HG03060 (cell line): ENCODE measurements at regions not wholly inside any gene's neighbourhood (a gene's known extent, or its start where the extent isn't known, plus 50 kb on each side); places are given as distances from the start of the nearest gene placed in this dataset.

ENCODE experiments used
- ATAC-seq: cut with Tn5 transposase; IDR thresholded peaks from one replicate; pipeline ENCODE4 v1.9.1; 2021; ENCODE audit warnings: low read depth, moderate number of reproducible peaks; ENCODE audit not compliant: unreplicated experiment

DNA sequence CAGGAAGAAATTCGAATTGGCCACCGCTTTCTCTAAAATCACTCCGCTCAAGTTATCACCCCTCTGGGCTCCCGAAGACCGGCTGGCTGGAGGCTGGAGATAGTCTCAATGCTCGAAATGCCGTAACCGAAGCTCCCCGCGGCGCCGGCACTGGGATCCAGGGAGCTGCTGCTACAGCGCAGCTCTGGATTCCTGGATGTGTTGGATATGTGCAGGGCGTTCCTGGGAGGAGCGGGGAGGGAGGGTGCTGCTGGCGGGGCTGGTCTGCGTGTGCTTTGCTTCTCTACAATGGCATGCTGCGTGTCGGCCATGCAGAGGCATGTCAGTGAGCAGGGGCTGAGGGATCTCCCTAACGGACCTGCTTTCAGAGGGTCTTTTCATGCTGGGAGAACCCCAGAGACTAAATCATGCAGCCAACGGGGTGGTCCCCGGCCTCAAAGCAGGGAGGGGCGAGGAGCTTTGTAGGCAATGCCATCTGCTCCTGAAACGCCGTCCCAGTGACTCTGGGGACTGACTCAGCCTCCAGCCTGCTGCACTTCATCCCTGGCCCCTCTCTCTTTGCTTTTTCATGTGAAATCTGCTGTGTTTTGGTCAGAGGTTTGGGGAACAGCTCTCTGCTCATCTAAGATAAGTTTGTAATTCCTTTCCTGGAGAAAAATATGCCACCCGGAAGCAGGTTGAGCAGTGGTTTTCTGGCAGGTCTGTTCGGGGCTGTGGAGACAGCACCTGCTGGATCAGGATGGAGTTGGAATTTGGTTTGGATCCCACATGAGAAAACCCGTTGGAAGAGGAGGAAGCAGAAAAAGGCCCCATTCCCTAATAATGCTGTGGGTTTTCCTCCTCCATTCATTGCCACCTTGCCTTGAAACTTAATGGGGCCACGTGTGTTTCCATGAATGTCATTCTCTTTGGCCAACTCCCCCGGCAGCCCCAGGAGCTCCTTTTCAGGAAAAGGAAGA, 311.4 kb downstream of the SEC14L1 start:
- no peak for ATAC-seq

DNA sequence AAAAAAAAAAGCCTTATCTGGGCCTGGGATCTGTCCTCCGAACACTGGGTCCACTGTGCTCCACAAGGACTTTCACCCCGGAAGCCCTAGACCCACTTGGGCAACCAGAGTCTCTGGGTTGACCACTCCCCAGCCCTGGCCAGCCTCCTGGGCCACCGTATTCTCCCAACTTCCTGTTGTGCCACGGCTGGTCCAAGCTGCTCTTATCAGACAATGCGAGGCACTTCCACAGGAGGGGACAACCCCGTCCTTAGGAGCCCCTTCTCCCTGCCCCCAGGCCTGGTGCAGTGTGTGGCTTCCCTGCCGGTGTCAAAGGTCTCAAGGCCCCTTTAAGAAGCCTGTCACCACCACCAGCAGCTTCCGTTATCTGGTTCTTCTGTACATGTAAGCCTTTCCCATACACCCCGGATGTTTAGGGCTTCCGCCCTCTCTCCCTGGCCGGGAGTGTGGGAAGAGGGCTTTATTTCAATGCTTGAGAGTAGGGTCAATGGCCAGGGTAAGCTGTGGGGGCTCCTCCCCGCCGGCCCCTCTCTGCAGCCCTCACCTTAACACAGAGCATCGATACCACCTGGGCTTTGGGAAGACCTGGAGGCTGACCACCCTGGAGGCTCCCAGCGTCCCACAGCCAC, 313.0 kb downstream of the SEC14L1 start:
- no peak for ATAC-seq

DNA sequence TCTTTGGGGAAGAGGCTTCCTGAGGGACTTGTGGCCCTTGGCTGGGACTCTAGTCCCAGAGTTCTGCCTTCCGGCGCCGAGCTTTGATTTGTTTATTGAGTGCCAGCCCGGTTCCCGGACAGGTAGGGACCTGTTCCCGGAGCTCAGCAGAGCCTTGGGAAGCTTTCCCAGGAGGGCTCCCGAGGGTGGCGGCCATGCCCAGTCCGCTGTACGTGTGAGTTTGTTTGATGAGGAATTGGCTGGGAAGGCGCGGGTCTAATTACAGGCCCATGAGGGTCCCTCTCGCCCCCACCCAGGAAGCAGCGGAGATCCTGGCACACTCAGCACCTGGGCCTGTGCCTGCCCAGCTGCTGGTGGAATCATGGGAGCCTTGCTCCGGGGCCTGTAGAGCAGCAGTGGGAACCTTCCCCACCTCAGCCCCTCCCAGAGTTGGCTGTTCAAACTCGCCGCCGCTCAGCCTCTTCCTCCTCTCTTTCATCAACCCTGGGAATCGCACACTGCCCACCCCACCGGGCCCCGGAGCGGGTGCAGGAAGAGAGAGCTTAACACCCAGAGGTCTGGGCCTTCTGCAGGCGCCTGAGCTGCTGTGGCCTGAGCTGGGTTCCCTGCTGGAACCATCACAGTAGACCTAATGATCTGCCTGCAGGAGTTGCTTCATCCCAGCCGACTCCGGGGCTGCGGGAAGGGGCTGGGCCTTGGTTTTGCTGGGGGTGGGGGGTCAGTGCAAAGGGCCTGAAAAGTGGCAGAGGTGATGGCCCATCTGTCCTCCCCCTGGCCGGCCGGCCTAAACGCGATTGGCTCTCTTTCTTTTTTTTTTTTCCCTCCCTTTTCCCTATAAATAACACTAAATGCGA, 313.7 kb downstream of the SEC14L1 start:
- no peak for ATAC-seq

DNA sequence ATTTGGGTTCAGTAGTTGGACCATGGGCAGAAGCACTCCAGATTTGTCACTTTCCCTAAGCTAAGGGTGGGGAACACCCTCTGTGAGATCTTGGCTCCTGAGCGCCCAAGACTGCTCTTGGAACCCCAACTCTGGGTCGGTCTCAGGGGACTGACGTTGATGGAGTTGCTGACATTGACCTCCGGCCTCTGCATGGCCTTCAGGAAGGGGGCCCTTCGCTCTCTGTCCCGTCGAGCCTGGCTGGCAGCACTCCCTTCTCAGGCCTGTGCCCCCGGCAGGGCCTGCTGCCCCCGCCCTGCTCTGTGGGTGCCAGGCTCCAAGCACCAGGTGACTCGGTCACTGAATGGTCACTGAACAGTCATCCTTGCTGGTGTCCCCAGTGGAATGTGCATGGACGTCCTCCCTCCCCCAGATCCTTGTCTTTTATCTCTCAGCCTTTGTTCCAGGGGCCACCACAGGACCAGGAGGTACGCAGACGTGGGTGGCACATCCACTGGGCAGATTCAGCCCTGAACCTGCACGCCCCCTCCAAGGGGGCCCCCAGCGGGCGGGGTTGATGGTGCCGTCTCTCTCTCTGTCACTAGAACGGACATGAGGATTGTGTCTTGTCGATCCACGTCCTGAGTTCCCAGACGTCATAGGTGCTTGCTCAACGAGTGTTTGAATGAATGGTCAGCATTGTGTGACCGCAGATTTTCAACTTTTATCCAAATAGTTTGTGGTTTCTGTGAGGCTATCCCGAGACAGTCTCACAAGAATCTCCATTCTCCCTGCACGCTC, 314.5 kb downstream of the SEC14L1 start:
- no peak for ATAC-seq

- no peak for ATAC-seq
Observed at GRCh38 chr17:77455891-77456260, 315.1 kb downstream of the SEC14L1 start.

DNA sequence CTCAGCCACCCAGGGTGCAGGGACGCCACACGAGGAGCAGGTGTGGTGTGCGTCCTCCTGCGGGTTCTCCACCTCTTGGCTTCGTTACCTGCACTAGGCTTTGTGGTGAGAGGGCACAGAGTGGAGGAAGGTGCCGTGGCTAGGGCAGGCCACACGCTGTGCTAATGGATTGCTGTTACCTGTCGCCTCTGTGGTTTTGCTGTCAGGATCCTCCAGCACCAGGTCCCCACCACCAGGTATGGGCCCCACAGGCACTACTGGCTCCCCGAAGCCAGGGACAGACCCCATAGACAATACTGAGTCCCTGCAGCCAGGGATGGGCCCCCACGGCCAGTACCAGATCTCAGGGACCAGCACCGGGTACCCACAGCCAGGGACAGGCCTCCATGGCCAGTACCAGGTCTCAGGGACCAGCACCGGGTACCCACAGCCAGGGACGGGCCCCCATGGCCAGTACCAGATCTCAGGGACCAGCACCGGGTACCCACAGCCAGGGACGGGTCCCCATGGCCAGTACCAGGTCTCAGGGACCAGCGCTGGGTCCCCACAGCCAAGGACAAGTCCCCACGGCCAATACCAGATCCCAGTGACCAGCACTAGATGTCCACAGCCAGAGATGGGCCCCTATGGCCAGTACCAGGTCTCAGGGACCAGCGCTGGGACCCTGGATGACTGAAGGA, 315.6 kb downstream of the SEC14L1 start:
- ATAC-seq = no peak

GRCh38 chr17:77456951-77457548, 316.3 kb downstream of the SEC14L1 start:
- ATAC-seq = no peak

GRCh38 chr17:77457572-77458201, 316.9 kb downstream of the SEC14L1 start:
- ATAC-seq = no peak

GRCh38 chr17:77458202-77459017, 317.6 kb downstream of the SEC14L1 start:
- ATAC-seq = no peak

DNA sequence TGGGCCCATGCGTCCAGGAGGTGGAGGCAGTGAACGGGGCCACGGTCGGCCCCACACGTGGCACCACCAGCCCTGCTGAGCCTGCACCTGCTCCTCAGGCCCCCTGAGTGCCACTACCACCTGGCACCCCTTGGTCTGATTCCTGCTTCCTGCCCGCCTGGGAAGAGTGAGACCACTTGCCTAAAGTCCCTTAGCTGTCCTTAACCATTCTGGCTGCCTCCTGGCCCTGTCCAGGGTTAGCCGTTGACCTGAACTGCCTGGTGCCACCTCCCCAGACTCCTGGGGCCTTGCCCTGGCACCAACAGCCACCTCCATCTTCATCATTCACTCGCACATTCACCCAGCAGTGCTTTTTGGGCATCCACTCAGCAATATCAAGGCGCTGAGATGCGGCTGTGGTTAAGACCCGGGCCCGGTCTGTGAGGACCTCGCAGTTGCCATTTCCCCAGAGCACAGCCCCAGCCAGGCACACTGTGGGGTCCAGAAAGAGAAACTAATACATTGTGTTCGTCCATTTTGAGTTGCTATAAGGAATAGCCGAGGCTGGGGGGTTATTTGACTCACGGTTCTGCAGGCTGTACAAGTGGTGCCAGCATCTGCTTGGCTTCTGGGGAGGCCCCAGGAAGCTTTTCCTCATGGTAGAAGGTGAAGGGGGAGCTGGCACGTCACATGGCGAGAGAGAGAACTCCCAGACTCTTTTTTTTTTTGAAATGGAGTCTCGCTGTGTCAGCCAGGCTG, 318.4 kb downstream of the SEC14L1 start:
- no peak for ATAC-seq

- ATAC-seq = no peak
Observed at GRCh38 chr17:77460514-77461046, 319.8 kb downstream of the SEC14L1 start.

DNA sequence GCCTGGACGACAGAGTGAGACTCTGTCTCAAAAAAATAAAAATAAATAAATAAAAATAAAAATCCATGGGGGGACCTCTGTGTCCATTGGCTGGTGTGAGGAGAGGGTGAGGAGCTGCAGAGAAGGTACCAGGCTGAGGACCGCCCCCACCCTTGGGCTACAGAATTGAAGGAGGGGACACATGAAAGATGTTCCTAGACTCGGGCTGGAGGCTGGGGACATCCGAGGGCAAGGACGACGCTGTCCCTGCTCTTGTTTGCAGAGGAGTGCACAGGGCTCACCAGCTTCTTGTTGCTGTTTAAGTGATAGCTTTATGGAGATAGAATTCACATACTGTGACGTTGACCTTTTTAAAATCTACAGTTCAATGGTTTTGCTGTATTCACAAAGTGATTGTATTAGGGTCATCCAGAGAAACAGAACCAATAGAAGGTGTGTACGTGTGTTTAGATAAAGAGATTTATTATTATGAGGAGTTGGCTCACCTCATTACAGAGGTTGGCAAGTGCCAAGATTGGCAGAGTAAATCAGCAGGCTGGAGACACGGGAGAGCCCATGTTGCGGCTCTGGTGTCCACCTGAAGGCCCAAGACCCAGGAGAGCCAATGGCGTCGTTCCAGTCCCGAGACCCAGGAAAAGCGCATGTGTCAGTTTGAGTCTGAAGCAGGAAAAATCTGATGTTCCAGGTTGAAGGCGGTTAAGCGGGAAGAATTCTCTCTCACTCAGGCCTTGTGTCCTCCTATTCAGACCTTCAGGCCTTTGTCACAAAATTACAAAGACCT, 320.7 kb downstream of the SEC14L1 start:
- ATAC-seq = no peak

DNA sequence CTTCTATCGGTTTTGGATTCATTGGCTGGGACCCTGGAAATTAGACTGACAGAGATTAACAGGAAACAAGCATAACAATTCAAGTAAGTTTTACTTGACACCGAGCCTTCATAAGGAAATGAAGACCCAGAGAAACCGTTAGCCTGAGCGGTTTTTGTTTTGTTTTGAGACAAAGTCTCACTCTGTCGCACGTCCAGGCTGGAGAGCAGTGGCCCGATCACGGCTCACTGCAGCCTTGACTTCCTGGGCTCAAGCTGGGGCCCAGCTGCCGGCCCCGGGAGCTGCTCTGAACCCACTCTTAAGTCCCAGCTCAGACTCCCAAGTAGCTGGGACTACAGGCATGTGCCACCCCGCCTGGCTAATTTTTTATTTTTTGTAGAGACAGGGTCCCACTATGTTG, 321.3 kb downstream of the SEC14L1 start:
- no peak for ATAC-seq

DNA sequence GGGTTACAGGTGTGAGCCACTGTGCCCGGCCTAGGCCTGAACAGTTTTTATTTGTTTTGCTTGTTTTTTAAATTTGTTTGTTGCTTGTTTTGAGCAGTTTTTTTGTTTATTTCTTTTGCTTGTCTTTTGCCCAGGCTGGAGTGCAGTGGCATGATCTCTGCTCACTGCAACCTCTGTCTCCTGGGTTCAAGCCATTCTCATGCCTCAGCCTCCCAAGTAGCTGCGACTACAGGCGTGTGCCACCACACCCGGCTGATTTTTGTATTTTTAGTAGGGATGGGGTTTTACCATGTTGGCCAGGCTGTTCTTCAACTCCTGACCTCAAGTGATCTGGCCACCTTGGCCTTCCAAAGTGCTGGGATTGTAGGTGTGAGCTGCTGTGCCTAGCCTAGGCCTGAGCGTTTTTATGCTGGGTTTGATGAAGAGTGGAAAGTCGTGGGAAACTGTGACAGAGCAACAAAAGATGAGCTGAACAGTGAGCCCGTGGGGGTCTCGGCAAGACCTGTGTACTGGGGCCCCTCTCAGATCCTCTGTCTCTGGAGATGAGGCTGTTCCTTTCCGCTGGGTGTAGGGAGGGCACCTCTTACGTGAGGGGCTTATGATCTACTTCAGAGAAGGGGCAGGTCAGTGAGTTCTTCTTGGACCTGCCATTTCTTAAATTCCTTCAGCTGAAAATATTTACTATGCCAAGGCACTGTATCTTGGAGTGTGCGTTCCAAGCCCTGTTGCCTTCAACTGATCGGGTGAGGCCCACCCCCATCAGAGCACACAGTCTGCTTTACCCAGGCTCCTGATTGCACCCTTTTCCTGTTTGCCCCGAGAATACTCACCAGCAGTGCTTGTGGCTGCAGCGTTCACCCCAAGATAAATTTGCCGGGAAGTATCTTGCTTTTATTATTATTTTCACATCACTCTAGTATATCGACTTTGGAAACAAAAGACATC, 322.1 kb downstream of the SEC14L1 start:
- ATAC-seq = no peak

DNA sequence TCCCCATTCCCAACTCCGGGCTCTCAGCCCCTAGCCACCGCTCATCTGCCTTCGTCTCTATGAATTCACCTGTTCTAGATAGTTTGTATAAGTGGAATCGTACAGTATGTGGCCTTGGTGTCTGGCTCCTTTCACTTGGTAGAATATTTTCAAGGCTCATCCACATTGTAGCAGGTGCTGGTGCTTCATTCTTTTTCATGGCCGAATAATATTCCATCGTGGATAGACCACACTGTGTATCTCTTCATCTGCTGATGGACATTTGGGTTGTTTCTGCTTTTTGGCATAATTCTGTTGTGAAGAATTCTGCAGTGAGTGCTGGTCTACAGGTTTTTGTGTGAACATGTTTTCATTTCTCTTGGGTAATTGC, 324.2 kb downstream of the SEC14L1 start:
- ATAC-seq = no peak
